ENCODE measurements at regions not wholly inside any gene's neighbourhood (a gene's known extent, or its start where the extent isn't known, plus 50 kb on each side); places are given as distances from the start of the nearest gene placed in this dataset.

DNA sequence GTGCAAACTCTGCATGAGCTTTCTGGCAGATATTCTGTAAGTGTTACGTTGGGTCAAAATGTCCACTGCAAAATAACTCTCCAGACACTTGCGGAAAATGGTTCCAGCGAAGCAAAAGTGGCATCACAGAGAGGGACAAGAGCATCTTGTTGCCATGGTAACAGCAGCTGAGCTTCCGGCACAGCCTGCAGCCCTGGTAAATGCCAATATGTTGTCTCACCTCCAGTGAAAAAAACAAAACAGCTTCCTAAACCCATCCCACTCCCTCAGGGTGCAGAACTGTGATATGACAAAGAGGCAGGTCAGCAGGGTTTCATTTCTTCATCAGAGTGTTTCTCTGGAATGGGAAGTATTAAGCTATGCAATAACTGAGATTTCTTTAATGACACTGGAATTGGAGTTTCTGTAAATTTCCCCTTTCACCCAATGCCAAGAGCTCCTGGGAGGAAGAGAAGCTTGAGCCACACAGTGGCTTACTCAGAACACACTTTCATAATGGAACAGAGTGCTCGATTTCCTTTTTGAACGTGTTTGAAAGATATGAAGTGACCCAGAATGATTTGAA is 65.6 kb downstream of the FOXI2 start:
- no peak for TF ChIP-seq YY1 (IDR thresholded peaks at IDR 0.05; ENCODE audit: low read depth)
- no peak for TF ChIP-seq MAX (IDR thresholded peaks at IDR 0.05)
- no peak for TF ChIP-seq EP300 (IDR thresholded peaks at IDR 0.05; ENCODE audit: borderline replicate concordance)
- TF ChIP-seq ZBTB7A (IDR thresholded peaks at IDR 0.05; ENCODE audit: low read depth): no peak
- TF ChIP-seq TAF1 (IDR thresholded peaks at IDR 0.05; ENCODE audit: low read depth): no peak
- TF ChIP-seq RAD21 (IDR thresholded peaks at IDR 0.05; ENCODE audit: low read depth): no peak
- TF ChIP-seq, protein P1, sequence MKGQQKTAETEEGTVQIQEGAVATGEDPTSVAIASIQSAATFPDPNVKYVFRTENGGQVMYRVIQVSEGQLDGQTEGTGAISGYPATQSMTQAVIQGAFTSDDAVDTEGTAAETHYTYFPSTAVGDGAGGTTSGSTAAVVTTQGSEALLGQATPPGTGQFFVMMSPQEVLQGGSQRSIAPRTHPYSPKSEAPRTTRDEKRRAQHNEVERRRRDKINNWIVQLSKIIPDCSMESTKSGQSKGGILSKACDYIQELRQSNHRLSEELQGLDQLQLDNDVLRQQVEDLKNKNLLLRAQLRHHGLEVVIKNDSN (IDR thresholded peaks at IDR 0.05): no peak
- no peak for TF ChIP-seq CEBPB (IDR thresholded peaks at IDR 0.05)

Data from Ishikawa (cell line).